Peyer's patch (tissue), 4 donors: ENCODE measurements at regions not wholly inside any gene's neighbourhood (a gene's known extent, or its start where the extent isn't known, plus 50 kb on each side); places are given as distances from the start of the nearest gene placed in this dataset.

Experiments
- DNase-seq, 3 donors: peaks; one replicate each; pipeline ENCODE4 v3.0.0-alpha.2; 2017 to 2019
- H3K27ac ChIP-seq, 4 donors: fragments of 200-600 bp; sonication (generic); one replicate each; pipeline ENCODE4 v1.5.1; 2016 to 2019
- H3K27me3 ChIP-seq, 2 donors: fragments of 200-600 bp; sonication (generic); one replicate each; pipeline ENCODE4 v1.5.1; 2019
- H3K36me3 ChIP-seq, 3 donors: fragments of 200-600 bp; sonication (generic); one replicate each; pipeline ENCODE4 v1.5.1; 2016 to 2019
- H3K4me1 ChIP-seq, 4 donors: fragments of 200-600 bp; sonication (generic); one replicate each; pipeline ENCODE4 v1.5.1; 2016 to 2019
- H3K4me3 ChIP-seq, 4 donors: fragments of 200-600 bp; sonication (generic); 1 replicate in 3 of 4; 2 replicates in 1 of 4; pipeline ENCODE4 v1.5.1; 2016 to 2019; ENCODE audit warnings: mild to moderate bottlenecking in 1 of 4
- H3K9me3 ChIP-seq, 4 donors: fragments of 200-600 bp; sonication (generic); one replicate each; pipeline ENCODE4 v1.5.1; 2016 to 2019; ENCODE audit warnings: mild to moderate bottlenecking in 1 of 4
- POLR2A ChIP-seq, 2 donors: fragments of 450-650 bp; IDR thresholded peaks; one replicate each; pipeline ENCODE4 v1.5.1; 2017; ENCODE audit warnings: antibody characterized with exemption in 2 of 2, mild to moderate bottlenecking in 2 of 2, moderate library complexity in 2 of 2
- TF ChIP-seq, protein P1 (sequence below), 6 experiments: fragments of 450-650 bp in 4 of 6; fragments of 200-600 bp in 2 of 6; sonication (generic) in 1 of 6; IDR thresholded peaks; one replicate each; pipeline ENCODE4 v1.5.1; 2017 to 2019; ENCODE audit warnings: antibody characterized with exemption in 6 of 6, mild to moderate bottlenecking in 3 of 6, moderate library complexity in 1 of 6

DNA sequence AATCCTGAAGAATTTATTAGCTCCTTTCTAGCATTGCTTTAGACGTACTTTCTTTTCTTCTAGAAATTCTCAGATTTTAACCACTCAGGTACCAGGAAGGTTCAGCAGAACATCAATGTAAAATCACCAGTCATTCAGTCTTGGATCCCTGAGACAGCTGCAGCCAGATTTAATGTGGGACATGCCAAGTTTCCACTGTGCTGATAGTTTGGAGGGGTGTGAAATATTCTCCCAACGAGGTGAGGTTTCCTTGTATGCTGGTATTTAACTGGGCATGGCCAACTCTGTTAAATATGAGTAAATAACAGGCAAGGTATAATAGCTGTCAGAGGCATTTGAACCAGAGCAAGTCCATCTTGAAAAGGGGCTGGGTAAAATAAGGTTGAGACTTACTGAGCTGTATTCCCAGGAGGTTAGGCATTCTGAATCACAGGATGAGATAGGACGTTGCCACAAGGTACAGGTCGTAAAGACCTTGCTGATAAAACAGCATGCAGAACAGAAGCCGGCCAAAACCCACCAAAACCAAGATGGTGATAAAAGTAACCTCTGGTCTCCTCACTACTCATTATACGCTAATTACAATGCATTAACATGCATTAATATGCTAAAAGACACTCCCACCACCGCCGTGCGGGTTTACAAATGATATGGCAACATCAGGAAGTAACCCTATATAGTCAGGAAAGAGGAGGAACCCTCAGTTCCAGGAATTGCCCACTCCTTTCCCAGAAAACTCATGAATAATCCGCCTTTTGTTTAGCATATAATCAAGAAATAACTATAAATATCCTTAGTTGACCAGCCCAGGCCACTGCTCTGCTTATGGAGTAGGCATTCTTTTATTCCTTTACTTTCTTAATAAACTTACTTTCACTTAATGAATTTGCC lies 75.2 kb upstream of the RASSF8 start:
- Histone ChIP-seq H3K4me1 (no peaks in the 10 kb centered on the region), H3K4me3 (no peak overlapping the region), H3K27ac (no peak overlapping the region), H3K36me3 (no peaks in the 10 kb centered on the region), H3K9me3 (no peaks in the 10 kb centered on the region), H3K27me3 (no peaks in the 10 kb centered on the region)
- TF ChIP-seq, protein P1, sequence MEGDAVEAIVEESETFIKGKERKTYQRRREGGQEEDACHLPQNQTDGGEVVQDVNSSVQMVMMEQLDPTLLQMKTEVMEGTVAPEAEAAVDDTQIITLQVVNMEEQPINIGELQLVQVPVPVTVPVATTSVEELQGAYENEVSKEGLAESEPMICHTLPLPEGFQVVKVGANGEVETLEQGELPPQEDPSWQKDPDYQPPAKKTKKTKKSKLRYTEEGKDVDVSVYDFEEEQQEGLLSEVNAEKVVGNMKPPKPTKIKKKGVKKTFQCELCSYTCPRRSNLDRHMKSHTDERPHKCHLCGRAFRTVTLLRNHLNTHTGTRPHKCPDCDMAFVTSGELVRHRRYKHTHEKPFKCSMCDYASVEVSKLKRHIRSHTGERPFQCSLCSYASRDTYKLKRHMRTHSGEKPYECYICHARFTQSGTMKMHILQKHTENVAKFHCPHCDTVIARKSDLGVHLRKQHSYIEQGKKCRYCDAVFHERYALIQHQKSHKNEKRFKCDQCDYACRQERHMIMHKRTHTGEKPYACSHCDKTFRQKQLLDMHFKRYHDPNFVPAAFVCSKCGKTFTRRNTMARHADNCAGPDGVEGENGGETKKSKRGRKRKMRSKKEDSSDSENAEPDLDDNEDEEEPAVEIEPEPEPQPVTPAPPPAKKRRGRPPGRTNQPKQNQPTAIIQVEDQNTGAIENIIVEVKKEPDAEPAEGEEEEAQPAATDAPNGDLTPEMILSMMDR (IDR thresholded peaks at IDR 0.05) = no peak
- no peak for TF ChIP-seq POLR2A (IDR thresholded peaks at IDR 0.05)
- DNase-seq = no peak

DNA sequence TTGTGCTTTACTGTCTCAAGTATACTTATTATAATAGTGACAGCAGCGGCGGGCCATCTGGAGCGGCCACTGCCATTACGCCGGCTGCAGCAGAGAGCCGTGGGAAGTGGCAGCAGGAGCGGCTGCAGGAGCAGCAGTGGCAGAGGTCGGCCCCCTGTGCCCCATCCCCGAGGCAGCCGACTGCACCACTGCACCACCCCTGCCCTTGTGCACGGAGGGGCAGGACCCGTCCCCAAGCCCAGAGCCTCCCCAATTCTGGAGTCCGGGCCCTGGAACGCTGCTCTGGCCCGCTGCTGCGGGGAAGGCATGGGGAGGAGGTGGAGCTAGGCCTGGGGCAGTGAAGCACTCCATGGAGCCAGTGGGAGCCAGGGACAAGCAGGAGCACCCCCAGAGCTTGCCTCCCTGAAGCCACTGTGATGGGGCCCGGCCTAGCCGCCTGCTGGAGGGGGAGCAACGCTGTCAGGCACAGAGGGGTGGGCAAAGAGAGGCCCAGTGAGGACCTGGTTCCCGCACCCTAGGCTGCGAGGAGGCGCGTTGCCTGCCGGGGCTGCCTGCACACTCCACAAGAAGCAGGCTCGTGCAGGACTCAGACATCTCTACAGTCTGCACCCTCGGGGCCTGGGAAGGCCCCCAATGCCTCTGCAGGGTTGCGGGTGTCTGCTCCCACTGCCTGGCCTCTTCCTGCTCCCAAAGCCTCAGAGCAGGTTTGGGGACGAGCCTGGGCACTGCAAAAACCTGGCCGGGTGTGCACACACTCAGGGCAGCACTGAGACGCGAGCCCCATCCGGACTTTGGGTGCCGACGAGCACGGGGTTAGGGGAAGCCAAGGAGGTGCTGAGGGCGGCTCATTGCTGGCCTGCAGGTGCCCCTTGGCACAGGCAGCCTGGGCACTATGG lies 74.2 kb upstream of the RASSF8 start:
- TF ChIP-seq, protein P1 (IDR thresholded peaks at IDR 0.05) = no peak
- no peak for TF ChIP-seq POLR2A (IDR thresholded peaks at IDR 0.05)
- H3K4me3 ChIP-seq = no peak overlapping the region
- H3K27ac ChIP-seq = no peak overlapping the region
- H3K4me1 ChIP-seq = no peaks in the 10 kb centered on the region
- no peaks in the 10 kb centered on the region for H3K9me3 ChIP-seq
- H3K27me3 ChIP-seq = no peaks in the 10 kb centered on the region
- DNase-seq = no peak
- no peaks in the 10 kb centered on the region for H3K36me3 ChIP-seq

DNA sequence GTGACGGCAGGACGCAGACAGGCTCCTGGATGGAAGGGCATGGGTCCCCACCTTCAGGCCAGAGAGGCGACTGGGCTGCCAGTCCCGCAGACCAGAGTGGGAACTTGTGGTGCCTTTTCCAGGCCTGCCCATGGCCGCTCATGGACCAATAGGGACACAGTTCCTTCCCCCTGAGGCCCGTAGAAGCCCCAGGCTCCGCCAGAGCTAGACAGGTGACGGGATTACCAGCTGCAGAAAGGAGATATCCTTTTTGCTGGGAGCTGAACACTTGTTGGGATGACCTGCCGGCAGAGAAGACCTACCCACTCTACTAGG lies 73.6 kb upstream of the RASSF8 start:
- H3K27ac ChIP-seq = no peak overlapping the region

DNA sequence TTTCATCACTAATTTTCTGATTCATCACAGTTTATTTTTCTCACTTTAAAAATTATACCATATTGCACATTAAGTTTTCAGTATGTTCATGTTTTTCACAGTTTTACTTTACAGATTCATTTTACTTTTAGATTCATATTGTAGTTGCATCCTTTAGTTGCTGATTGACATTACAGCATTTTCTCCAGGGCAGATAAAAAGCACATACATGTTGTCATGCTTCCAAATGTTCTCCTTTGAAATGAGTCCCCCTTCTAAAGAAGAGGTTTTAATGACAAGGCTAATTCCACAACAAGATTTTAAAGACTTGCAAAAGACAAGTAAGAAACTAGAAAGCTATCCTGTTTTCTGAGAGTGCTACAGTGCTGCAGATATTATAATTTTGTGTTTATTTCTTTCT lies 72.1 kb upstream of the RASSF8 start:
- no peaks in the 10 kb centered on the region for H3K4me1 ChIP-seq
- H3K4me3 ChIP-seq = no peak overlapping the region
- TF ChIP-seq, protein P1 (IDR thresholded peaks at IDR 0.05) = no peak
- no peak for TF ChIP-seq POLR2A (IDR thresholded peaks at IDR 0.05)
- H3K9me3 ChIP-seq = no peaks in the 10 kb centered on the region
- no peaks in the 10 kb centered on the region for H3K27me3 ChIP-seq
- no peaks in the 10 kb centered on the region for H3K36me3 ChIP-seq
- H3K27ac ChIP-seq = no peak overlapping the region
- no peak for DNase-seq

More for the DNA sequence above, 73.6 kb upstream of the RASSF8 start:
- H3K36me3 ChIP-seq = no peaks in the 10 kb centered on the region
- H3K4me3 ChIP-seq = no peak overlapping the region
- no peaks in the 10 kb centered on the region for H3K9me3 ChIP-seq
- TF ChIP-seq, protein P1 (IDR thresholded peaks at IDR 0.05) = no peak
- no peak for TF ChIP-seq POLR2A (IDR thresholded peaks at IDR 0.05)
- no peaks in the 10 kb centered on the region for H3K27me3 ChIP-seq
- DNase-seq = no peak
- no peaks in the 10 kb centered on the region for H3K4me1 ChIP-seq

DNA sequence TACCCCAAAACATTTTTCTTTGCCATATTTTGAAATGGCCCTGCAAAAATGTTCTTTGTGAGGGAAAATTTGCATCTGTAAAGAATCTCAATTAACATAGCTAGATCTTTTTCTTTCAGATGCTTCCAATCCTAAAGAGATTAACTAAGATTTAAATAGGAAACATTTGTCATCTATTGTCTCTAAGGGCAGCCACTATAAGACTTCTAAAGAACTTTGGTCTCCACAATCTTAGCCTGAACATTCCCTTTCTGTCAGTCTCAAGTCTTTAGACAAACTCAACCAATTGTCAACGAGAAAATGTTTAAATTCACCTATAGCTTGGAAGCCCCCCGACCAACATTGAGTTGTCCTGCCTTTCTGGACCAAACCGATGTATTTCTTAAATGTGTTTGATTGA lies 71.1 kb upstream of the RASSF8 start:
- TF ChIP-seq, protein P1 (IDR thresholded peaks at IDR 0.05) = no peak
- TF ChIP-seq POLR2A (IDR thresholded peaks at IDR 0.05) = no peak
- no peak for DNase-seq
- Histone ChIP-seq H3K27me3 (no peaks in the 10 kb centered on the region), H3K4me3 (no peak overlapping the region), H3K27ac (no peak overlapping the region), H3K9me3 (no peaks in the 10 kb centered on the region), H3K4me1 (no peaks in the 10 kb centered on the region), H3K36me3 (no peaks in the 10 kb centered on the region)
